ENCODE measurements at regions not wholly inside any gene's neighbourhood (a gene's known extent, or its start where the extent isn't known, plus 50 kb on each side); places are given as distances from the start of the nearest gene placed in this dataset.

DNA sequence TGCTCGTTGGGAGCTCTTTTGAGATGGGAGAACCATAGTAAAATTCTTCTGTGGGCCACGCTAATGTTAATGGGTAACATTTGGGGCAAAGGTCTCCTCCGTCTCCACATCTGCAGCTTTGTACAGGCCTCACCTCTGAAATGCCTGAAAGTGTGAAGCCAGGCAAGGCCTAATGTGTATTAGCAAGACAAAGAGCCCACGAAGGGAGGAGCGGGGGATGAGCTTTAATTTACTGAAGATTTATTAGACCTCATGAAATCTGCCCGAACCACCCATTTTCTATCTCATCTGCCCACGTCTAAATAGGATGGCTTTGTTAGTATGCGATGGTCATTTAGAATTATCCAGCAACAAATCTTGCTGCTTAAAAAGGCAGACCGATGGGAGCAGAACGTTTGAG is 408.9 kb downstream of the PMP22 start:
- H3K36me3 ChIP-seq, result no peaks in the 10 kb centered on the region
- H3K4me3 ChIP-seq (ENCODE audit: low read depth, low read length), result no peak overlapping the region
- H3K27me3 ChIP-seq (ENCODE audit: insufficient read depth, low read depth, severe bottlenecking), result no peaks in the 10 kb centered on the region
- DNase-seq, result no peak
- no peak overlapping the region for H3K27ac ChIP-seq
- TF ChIP-seq, protein P1, sequence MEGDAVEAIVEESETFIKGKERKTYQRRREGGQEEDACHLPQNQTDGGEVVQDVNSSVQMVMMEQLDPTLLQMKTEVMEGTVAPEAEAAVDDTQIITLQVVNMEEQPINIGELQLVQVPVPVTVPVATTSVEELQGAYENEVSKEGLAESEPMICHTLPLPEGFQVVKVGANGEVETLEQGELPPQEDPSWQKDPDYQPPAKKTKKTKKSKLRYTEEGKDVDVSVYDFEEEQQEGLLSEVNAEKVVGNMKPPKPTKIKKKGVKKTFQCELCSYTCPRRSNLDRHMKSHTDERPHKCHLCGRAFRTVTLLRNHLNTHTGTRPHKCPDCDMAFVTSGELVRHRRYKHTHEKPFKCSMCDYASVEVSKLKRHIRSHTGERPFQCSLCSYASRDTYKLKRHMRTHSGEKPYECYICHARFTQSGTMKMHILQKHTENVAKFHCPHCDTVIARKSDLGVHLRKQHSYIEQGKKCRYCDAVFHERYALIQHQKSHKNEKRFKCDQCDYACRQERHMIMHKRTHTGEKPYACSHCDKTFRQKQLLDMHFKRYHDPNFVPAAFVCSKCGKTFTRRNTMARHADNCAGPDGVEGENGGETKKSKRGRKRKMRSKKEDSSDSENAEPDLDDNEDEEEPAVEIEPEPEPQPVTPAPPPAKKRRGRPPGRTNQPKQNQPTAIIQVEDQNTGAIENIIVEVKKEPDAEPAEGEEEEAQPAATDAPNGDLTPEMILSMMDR (IDR thresholded peaks at IDR 0.05; ENCODE audit: low read depth, low read length), result no peak
- peaks cover 6% of the 10 kb centered on the region for H3K9me3 ChIP-seq (ENCODE audit: severe bottlenecking)

DNA sequence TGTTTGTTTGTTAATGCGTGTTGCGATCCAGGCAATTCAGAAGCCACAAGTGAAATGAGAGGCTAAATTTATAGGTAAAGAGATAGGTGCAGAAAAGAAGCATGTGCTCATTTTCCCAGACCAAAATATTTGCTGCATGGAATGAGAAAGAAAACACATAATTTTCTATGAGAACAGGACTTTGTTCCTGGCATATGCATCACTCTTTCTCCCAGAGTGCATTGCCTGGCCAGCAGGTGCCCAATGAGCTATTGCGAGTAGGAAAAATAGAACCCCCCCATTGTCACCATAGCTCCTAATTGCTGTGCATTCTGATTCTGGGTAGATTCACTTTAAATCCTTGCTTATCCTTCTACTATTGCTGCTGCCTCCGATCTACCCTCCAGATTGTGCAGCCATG is 410.4 kb downstream of the PMP22 start:
- H3K4me3 ChIP-seq (ENCODE audit: low read depth, low read length), result no peak overlapping the region
- H3K9me3 ChIP-seq (ENCODE audit: severe bottlenecking), result peaks cover 6% of the 10 kb centered on the region
- H3K27ac ChIP-seq, result no peak overlapping the region
- no peaks in the 10 kb centered on the region for H3K27me3 ChIP-seq (ENCODE audit: insufficient read depth, low read depth, severe bottlenecking)
- no peak for DNase-seq
- TF ChIP-seq, protein P1 (IDR thresholded peaks at IDR 0.05; ENCODE audit: low read depth, low read length), result no peak
- H3K36me3 ChIP-seq, result no peaks in the 10 kb centered on the region

DNA sequence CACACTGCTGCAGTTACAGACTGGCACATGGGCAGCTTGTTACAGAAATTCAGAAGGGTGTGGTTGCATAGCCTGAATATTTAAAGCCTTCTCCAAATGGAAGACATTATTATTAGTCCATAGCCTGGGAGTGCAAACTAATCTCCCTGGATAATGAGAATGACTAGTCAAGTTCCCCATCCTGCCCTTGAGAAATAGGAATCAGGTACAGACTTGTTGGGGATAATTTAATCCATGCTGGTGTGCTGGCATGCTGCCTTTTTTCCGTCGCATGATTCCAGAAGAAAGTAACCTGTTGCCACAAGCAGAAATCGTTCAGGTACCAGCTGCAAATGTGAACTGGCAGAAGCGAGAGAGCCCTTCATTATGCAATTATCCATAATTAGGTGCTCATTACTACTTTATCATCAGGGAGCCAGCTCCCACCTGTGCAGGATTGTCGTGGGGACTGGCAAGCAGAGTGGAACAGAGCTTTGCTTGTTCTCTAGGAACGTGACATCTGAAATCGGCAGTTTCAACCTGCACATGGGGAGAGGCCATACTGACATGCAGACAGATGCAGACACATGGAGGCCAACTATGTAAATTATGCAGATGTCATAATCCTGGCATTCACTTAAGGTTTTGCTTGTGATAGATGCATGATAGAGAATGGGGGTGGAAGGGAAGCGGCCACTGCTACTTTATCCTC is 419.4 kb downstream of the PMP22 start:
- TF ChIP-seq, protein P1 (IDR thresholded peaks at IDR 0.05; ENCODE audit: low read depth, low read length), result no peak
- H3K27me3 ChIP-seq (ENCODE audit: insufficient read depth, low read depth, severe bottlenecking), result no peaks in the 10 kb centered on the region
- H3K9me3 ChIP-seq (ENCODE audit: severe bottlenecking), result no peaks in the 10 kb centered on the region
- no peak overlapping the region for H3K27ac ChIP-seq
- DNase-seq, result no peak
- H3K4me3 ChIP-seq (ENCODE audit: low read depth, low read length), result no peak overlapping the region
- H3K36me3 ChIP-seq, result no peaks in the 10 kb centered on the region

DNA sequence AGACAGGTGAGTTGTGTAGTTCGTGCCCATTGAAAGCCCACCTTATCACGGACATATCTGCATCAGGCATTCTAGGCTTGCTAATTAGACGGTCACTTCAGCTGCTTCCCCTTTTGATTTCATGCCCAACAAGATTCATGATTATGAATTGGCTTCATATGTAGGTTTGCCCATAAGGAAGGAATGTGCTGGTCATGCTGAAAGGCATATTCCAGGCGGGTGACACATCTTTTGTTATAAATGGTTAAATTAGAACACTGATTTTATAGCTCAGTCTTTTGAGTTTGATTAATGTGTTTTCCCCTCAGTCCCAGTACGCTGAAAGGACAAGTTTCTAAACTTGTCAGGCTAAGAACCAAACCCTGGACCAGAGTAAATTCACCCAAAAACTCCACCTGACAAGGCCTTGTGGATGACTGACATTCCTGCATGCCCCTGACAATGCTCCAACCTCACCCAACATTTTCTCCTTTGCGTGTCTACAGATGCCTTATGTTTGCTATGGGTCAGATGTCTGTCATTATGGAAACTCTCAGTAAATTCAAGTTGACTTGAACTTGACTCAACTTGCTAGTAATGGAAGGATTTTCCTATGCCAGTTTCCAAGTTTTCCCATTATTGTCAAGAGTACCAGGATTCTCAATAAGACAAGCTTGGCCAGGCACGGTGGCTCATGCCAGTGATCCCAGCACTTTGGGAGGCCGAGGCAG is 421.9 kb downstream of the PMP22 start:
- Histone ChIP-seq H3K9me3 (ENCODE audit: severe bottlenecking) (no peaks in the 10 kb centered on the region), H3K27ac (no peak overlapping the region), H3K36me3 (no peaks in the 10 kb centered on the region), H3K27me3 (ENCODE audit: insufficient read depth, low read depth, severe bottlenecking) (no peaks in the 10 kb centered on the region), H3K4me3 (ENCODE audit: low read depth, low read length) (no peak overlapping the region)
- TF ChIP-seq, protein P1 (IDR thresholded peaks at IDR 0.05; ENCODE audit: low read depth, low read length), result no peak
- DNase-seq, result no peak

DNA sequence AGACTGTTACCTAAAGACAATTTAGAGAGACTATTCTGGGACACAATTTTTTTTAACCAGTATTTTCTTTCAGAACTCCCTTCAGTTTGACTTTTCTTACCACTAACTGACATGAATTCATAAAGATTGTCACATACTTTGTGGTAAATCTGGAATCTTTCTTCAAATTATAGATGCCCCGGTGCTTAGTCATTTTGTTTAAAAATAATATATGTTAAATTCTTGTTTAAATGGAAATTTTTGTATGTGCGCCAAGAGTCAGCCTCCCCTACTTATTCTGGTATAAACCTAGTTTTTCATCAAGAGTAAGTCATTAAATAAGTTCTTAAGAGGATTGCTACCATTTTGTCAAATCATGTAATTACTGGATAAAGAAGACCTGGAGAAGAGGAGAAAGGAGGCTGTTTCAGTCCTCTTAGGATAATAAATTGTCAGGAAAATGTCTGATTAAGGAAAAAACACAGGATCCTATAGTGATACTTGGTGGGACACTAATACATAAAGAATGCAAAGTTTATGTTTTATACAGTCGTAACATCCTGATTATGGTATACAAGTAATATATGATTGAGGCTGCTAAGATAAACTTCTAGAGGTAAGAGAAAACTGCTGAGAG is 424.4 kb downstream of the PMP22 start:
- Histone ChIP-seq H3K36me3 (no peaks in the 10 kb centered on the region), H3K27me3 (ENCODE audit: insufficient read depth, low read depth, severe bottlenecking) (no peaks in the 10 kb centered on the region), H3K27ac (no peak overlapping the region), H3K4me3 (ENCODE audit: low read depth, low read length) (no peak overlapping the region), H3K9me3 (ENCODE audit: severe bottlenecking) (no peaks in the 10 kb centered on the region)
- TF ChIP-seq, protein P1 (IDR thresholded peaks at IDR 0.05; ENCODE audit: low read depth, low read length), result no peak
- no peak for DNase-seq

Data from WERI-Rb-1 (cell line).